Activated CD8-positive, alpha-beta memory T cell treated with anti-CD3 and anti-CD28 coated beads, Interleukin-2, amount 50 U/mL, for 24 hours (primary cell): ENCODE measurements at regions not wholly inside any gene's neighbourhood (a gene's known extent, or its start where the extent isn't known, plus 50 kb on each side); places are given as distances from the start of the nearest gene placed in this dataset.
"Not testable (repeated sequence)": the region's sequence is repeated elsewhere in the genome, so short reads cannot be mapped to it uniquely, and the experiment has no call there.

Experiments
- DNase-seq: peaks from one replicate; pipeline ENCODE4 v3.0.0-alpha.2; 2020; ENCODE audit errors: extremely low read depth

GRCh38 chr1:29782846-29783507 is 546.7 kb downstream of the PTPRU start:
- DNase-seq: no peak

GRCh38 chr1:29779146-29779545 is 542.8 kb downstream of the PTPRU start:
- no peak for DNase-seq

GRCh38 chr1:29777522-29777921 is 541.2 kb downstream of the PTPRU start:
- no peak for DNase-seq

GRCh38 chr1:29774355-29774754 is 538.0 kb downstream of the PTPRU start:
- DNase-seq: no peak

- DNase-seq: no peak
These were observed 536.3 kb downstream of the PTPRU start for GRCh38 chr1:29772584-29773100.

GRCh38 chr1:29767769-29768425 is 531.6 kb downstream of the PTPRU start:
- DNase-seq: no peak

- DNase-seq: no peak
These were observed 530.9 kb downstream of the PTPRU start for GRCh38 chr1:29767088-29767685.

GRCh38 chr1:29762635-29763034 is 526.3 kb downstream of the PTPRU start:
- no peak for DNase-seq

- DNase-seq: no peak
These were observed 525.0 kb downstream of the PTPRU start for GRCh38 chr1:29761159-29761928.

- DNase-seq: no peak
These were observed 523.8 kb downstream of the PTPRU start for GRCh38 chr1:29760067-29760564.

GRCh38 chr1:29758781-29759499 is 522.6 kb downstream of the PTPRU start:
- no peak for DNase-seq

GRCh38 chr1:29757866-29758780 is 521.8 kb downstream of the PTPRU start:
- DNase-seq: no peak

GRCh38 chr1:29756901-29757725 is 520.8 kb downstream of the PTPRU start:
- no peak for DNase-seq

- DNase-seq: no peak
These were observed 520.2 kb downstream of the PTPRU start for GRCh38 chr1:29756498-29756897.

- no peak for DNase-seq
These were observed 519.8 kb downstream of the PTPRU start for GRCh38 chr1:29756085-29756484.

- DNase-seq: not testable (repeated sequence)
These were observed 519.2 kb downstream of the PTPRU start for GRCh38 chr1:29755412-29756015.

GRCh38 chr1:29754573-29755375 is 518.5 kb downstream of the PTPRU start:
- no peak for DNase-seq
